ENCODE measurements at regions not wholly inside any gene's neighbourhood (a gene's known extent, or its start where the extent isn't known, plus 50 kb on each side); places are given as distances from the start of the nearest gene placed in this dataset.
A peak's percentile ranks its signal among the peaks of the same experiment; 100 is the strongest.
"Not testable (repeated sequence)": the region's sequence is repeated elsewhere in the genome, so short reads cannot be mapped to it uniquely, and the experiment has no call there.

- no peak for DNase-seq
Measured at GRCh38 chr9:119898316-119898715, 529.1 kb upstream of the BRINP1 start.

GRCh38 chr9:119884438-119884837 is 515.2 kb upstream of the BRINP1 start:
- no peak for DNase-seq

GRCh38 chr9:119881898-119882297 is 512.7 kb upstream of the BRINP1 start:
- DNase-seq: no peak

- no peak for DNase-seq
Measured at GRCh38 chr9:119880361-119880760, 511.1 kb upstream of the BRINP1 start.

- DNase-seq: no peak
Measured at GRCh38 chr9:119877306-119877705, 508.1 kb upstream of the BRINP1 start.

GRCh38 chr9:119873877-119874276 is 504.6 kb upstream of the BRINP1 start:
- DNase-seq: no peak

GRCh38 chr9:119870251-119870650 is 501.0 kb upstream of the BRINP1 start:
- not testable (repeated sequence) for DNase-seq

GRCh38 chr9:119868694-119869093 is 499.5 kb upstream of the BRINP1 start:
- DNase-seq: peak; percentile 61

GRCh38 chr9:119861842-119862241 is 492.6 kb upstream of the BRINP1 start:
- DNase-seq: no peak

- no peak for DNase-seq
Measured at GRCh38 chr9:119859128-119859527, 489.9 kb upstream of the BRINP1 start.

- DNase-seq: peak; percentile 11
Measured at GRCh38 chr9:119853126-119853525, 483.9 kb upstream of the BRINP1 start.

GRCh38 chr9:119852390-119852789 is 483.2 kb upstream of the BRINP1 start:
- DNase-seq: no peak

GRCh38 chr9:119844431-119844830 is 475.2 kb upstream of the BRINP1 start:
- no peak for DNase-seq

GRCh38 chr9:119841016-119841415 is 471.8 kb upstream of the BRINP1 start:
- DNase-seq: no peak

- DNase-seq: no peak
Measured at GRCh38 chr9:119839888-119840287, 470.7 kb upstream of the BRINP1 start.

- no peak for DNase-seq
Measured at GRCh38 chr9:119838210-119838609, 469.0 kb upstream of the BRINP1 start.

- DNase-seq: peak; percentile 34
Measured at GRCh38 chr9:119836036-119836435, 466.8 kb upstream of the BRINP1 start.

GRCh38 chr9:119834064-119834620 is 464.9 kb upstream of the BRINP1 start:
- DNase-seq: no peak

GRCh38 chr9:119831309-119831708 is 462.1 kb upstream of the BRINP1 start:
- DNase-seq: no peak

- DNase-seq: no peak
Measured at GRCh38 chr9:119829748-119830147, 460.5 kb upstream of the BRINP1 start.

- DNase-seq: no peak
Measured at GRCh38 chr9:119829186-119829585, 460.0 kb upstream of the BRINP1 start.

GRCh38 chr9:119827526-119827925 is 458.3 kb upstream of the BRINP1 start:
- no peak for DNase-seq

GRCh38 chr9:119827126-119827525 is 457.9 kb upstream of the BRINP1 start:
- DNase-seq: no peak

- no peak for DNase-seq
Measured at GRCh38 chr9:119818726-119819435, 449.6 kb upstream of the BRINP1 start.
